ENCODE measurements at regions not wholly inside any gene's neighbourhood (a gene's known extent, or its start where the extent isn't known, plus 50 kb on each side); places are given as distances from the start of the nearest gene placed in this dataset.
"Not testable (repeated sequence)": the region's sequence is repeated elsewhere in the genome, so short reads cannot be mapped to it uniquely, and the experiment has no call there.

DNA sequence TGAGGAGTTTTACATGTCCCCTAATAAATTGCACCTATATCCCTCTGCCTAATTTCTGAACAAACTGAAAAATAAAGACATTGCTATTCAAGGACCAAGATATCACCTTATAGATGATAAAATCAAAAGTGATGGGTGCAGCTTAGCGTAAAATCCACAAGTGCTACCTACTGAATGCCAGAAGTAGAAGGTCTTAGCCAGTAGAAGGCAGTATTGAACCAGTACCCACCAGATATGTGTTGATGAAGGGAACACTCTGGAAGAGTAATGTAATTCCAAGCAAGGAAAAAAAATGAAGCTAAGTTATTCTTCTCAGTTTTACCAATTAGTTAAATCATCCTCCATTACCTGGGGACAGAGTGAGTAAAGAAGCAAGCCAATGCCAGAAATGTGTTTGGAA lies 516.6 kb upstream of the TGIF2LX start:
- H4K8ac ChIP-seq (ENCODE audit: extremely low read depth, insufficient read depth, low read length); H2BK12ac ChIP-seq (ENCODE audit: low read depth, low read length); H4K20me1 ChIP-seq (replicated peaks in 1 of 2; ENCODE audit: control insufficient read depth in 1 of 2, insufficient read depth in 2 of 2, low read length in 2 of 2); H4K91ac ChIP-seq (replicated peaks; ENCODE audit: insufficient read length, low read length); H3K27ac ChIP-seq (ENCODE audit: low read depth, low read length); H3K18ac ChIP-seq (ENCODE audit: extremely low read depth, low read length); H3K9ac ChIP-seq (replicated peaks in 1 of 4; ENCODE audit: extremely low read depth in 1 of 4, low read depth in 3 of 4, low read length in 3 of 4); H2BK5ac ChIP-seq (ENCODE audit: low read depth, low read length); H3K36me3 ChIP-seq (ENCODE audit: control insufficient read depth in 2 of 4, insufficient read depth in 4 of 4, low read length in 3 of 4); H3K27me3 ChIP-seq (replicated peaks in 1 of 4; ENCODE audit: control insufficient read depth in 3 of 4, extremely low read depth in 1 of 4, insufficient read depth in 3 of 4, low read length in 3 of 4); H4K5ac ChIP-seq (ENCODE audit: insufficient read length, low read depth, low read length); H2AFZ ChIP-seq (ENCODE audit: low read length); H3K4me3 ChIP-seq (ENCODE audit: extremely low read depth in 1 of 4, insufficient read depth in 2 of 4, low read depth in 3 of 4, low read length in 4 of 4); H3K4ac ChIP-seq (replicated peaks; ENCODE audit: insufficient read length, low read depth, low read length); H2BK20ac ChIP-seq (ENCODE audit: low read length); H3K23me2 ChIP-seq (ENCODE audit: low read depth, low read length); H2AK5ac ChIP-seq (ENCODE audit: low read depth, low read length); H3K4me1 ChIP-seq (replicated peaks in 1 of 4; ENCODE audit: control insufficient read depth in 3 of 4, insufficient read depth in 4 of 4, low read length in 3 of 4); H2BK120ac ChIP-seq (replicated peaks; ENCODE audit: low read depth, low read length); CTCF ChIA-PET (ENCODE audit: partially characterized antibody); H3K9me3 ChIP-seq (ENCODE audit: insufficient read depth in 2 of 2, low read depth in 1 of 2, low read length in 1 of 2); H3K14ac ChIP-seq (ENCODE audit: insufficient read length); DNase-seq (ENCODE audit: low read depth in 1 of 2, low spot score in 2 of 2); H3K4me2 ChIP-seq (ENCODE audit: insufficient read depth in 1 of 2, low read depth in 2 of 2, low read length in 2 of 2); H3K79me2 ChIP-seq (ENCODE audit: control insufficient read depth in 1 of 2, insufficient read depth in 2 of 2, low read length in 2 of 2); H3K56ac ChIP-seq (replicated peaks; ENCODE audit: insufficient read length, low read depth, low read length); H3K23ac ChIP-seq (ENCODE audit: insufficient read length); H3K79me1 ChIP-seq (ENCODE audit: low read depth, low read length); H2BK15ac ChIP-seq (ENCODE audit: low read length); POLR2A ChIA-PET (ENCODE audit: partially characterized antibody): not testable (repeated sequence)
- TF ChIP-seq, protein P1, sequence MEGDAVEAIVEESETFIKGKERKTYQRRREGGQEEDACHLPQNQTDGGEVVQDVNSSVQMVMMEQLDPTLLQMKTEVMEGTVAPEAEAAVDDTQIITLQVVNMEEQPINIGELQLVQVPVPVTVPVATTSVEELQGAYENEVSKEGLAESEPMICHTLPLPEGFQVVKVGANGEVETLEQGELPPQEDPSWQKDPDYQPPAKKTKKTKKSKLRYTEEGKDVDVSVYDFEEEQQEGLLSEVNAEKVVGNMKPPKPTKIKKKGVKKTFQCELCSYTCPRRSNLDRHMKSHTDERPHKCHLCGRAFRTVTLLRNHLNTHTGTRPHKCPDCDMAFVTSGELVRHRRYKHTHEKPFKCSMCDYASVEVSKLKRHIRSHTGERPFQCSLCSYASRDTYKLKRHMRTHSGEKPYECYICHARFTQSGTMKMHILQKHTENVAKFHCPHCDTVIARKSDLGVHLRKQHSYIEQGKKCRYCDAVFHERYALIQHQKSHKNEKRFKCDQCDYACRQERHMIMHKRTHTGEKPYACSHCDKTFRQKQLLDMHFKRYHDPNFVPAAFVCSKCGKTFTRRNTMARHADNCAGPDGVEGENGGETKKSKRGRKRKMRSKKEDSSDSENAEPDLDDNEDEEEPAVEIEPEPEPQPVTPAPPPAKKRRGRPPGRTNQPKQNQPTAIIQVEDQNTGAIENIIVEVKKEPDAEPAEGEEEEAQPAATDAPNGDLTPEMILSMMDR (IDR thresholded peaks at IDR 0.05; ENCODE audit: control extremely low read depth in 1 of 3, insufficient read depth in 1 of 3, low read depth in 1 of 3, low read length in 3 of 3): peak in 1 of 3 experiments; percentile 33; a peak in 2 of 4 replicates
- peak; percentile 46 to 57 for TF ChIP-seq RAD21 (IDR thresholded peaks at IDR 0.05 in 1 of 2, conservative IDR thresholded peaks at IDR 0.05 in 1 of 2; ENCODE audit: low read depth in 2 of 2, low read length in 2 of 2)
- FAIRE-seq: peak; percentile 66
- 83% methylated on average over 1 of the region's 1 CpG; no CpG with 5 or more reads in 1 of the 2 experiments for WGBS, 2 experiments (ENCODE audit: extremely low coverage in 1 of 2, insufficient coverage in 1 of 2, insufficient read length in 1 of 2, insufficient replicate concordance in 2 of 2, low coverage in 1 of 2, low lambda C conversion rate in 2 of 2, missing lambda C conversion rate in 1 of 2)
